H7 (cell line): ENCODE measurements at regions not wholly inside any gene's neighbourhood (a gene's known extent, or its start where the extent isn't known, plus 50 kb on each side); places are given as distances from the start of the nearest gene placed in this dataset.

ENCODE experiments used
- DNase-seq: peaks from one replicate; pipeline ENCODE4 v3.0.0; 2012
- H3K27me3 ChIP-seq: 2 replicates; pipeline ENCODE4 v1.6.0; 2011; ENCODE audit warnings: mild to moderate bottlenecking, low read length; ENCODE audit not compliant: control insufficient read depth, insufficient read depth
- H3K36me3 ChIP-seq: replicated peaks from 2 replicates; pipeline ENCODE4 v1.5.1; 2011; ENCODE audit warnings: low read length; ENCODE audit not compliant: control insufficient read depth, insufficient read depth
- H3K4me3 ChIP-seq: 2 replicates; pipeline ENCODE4 v1.5.1; 2011; ENCODE audit warnings: low read depth, mild to moderate bottlenecking, control low read depth, low read length, moderate library complexity; ENCODE audit not compliant: insufficient read depth

GRCh38 chr1:243912347-243912746 is 62.3 kb upstream of the AKT3 start:
- Histone ChIP-seq H3K4me3 (no peak overlapping the region), H3K36me3 (no peaks in the 10 kb centered on the region), H3K27me3 (peaks cover 19% of the 10 kb centered on the region)
- DNase-seq = no peak

DNA sequence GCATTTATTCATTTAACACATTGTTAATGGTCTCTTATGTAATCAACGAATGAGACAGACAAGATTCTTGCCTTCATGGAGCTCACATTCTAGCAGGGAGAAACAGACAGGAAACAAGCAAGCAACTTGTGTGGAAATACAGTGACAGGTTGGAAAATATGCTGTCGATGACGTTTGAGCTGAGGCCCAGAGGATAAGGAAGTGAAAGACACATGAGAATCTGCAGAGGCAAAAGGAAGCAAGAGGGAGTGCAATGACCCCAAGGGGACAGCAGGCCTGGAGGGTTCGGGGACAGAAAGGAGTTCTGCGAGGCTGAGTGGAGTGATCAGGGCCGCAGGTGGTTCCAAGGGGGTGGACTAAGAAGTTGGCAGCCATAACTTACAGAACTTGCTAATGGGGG is 60.6 kb upstream of the AKT3 start:
- Histone ChIP-seq H3K36me3 (no peaks in the 10 kb centered on the region), H3K4me3 (no peak overlapping the region), H3K27me3 (peaks cover 3% of the 10 kb centered on the region; the same call in 1 of the 2 replicates)
- DNase-seq = no peak

DNA sequence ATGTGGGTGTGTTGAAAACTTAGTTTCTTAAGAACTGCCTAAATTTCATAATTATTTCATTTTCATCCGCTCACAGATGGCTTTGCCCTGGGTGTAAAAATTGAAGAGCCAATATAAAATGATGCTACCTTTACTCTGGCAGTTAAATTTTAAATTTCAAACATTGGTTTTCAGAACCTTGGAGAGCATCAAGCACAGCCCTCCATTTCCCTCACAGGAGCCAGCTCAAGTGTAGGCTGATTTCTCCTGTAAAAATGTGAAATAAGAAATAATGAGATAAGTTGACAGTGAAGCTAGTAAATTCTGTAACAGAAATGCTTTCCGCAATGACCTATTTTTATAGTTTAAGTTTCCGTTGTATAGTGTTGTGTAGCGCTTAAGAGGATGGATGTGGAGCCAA is 53.9 kb upstream of the AKT3 start:
- Histone ChIP-seq H3K27me3 (no peaks in the 10 kb centered on the region), H3K4me3 (no peak overlapping the region), H3K36me3 (no peaks in the 10 kb centered on the region)
- DNase-seq = no peak

DNA sequence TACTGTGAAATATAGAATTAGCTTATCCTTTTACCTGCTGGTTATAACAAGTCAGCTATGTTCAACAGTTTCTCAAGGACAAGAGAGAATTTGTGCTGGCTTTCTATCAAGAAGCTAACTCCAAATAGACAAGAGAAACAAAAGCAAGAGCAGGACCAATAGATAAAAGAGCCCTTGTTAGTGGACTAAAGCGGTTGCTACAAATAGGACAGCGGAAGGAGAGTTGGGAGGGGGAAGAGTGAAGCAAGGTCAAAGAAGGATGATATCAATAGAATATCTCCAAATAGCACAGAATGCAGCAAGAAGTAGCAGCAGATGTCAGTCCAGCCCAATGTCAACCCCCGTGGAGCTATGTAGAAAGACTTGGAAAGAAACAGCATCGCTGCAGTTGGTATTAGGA is 53.0 kb upstream of the AKT3 start:
- Histone ChIP-seq H3K36me3 (no peaks in the 10 kb centered on the region), H3K27me3 (no peaks in the 10 kb centered on the region), H3K4me3 (no peak overlapping the region)
- no peak for DNase-seq

DNA sequence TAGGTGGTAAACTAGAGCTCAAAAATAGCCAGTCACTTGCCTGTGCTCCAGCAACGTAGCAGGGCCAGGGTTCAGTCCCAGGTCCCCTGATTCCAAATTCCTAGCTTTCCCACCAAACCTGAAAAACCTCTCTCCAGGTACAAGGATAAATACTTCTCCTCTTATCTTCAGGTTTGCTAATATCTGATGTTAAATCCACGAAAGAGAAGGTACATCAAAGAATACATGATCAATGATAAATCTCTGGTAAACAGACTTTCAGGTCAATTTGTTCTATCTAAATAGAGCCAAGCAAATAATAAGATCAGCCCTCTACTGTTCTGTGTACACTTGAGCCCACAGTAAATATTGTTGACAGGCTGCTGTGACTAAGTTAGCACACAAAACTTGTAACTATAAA is 52.1 kb upstream of the AKT3 start:
- DNase-seq = no peak
- Histone ChIP-seq H3K27me3 (no peaks in the 10 kb centered on the region), H3K36me3 (no peaks in the 10 kb centered on the region), H3K4me3 (no peak overlapping the region)
